ENCODE measurements at regions not wholly inside any gene's neighbourhood (a gene's known extent, or its start where the extent isn't known, plus 50 kb on each side); places are given as distances from the start of the nearest gene placed in this dataset.

DNA sequence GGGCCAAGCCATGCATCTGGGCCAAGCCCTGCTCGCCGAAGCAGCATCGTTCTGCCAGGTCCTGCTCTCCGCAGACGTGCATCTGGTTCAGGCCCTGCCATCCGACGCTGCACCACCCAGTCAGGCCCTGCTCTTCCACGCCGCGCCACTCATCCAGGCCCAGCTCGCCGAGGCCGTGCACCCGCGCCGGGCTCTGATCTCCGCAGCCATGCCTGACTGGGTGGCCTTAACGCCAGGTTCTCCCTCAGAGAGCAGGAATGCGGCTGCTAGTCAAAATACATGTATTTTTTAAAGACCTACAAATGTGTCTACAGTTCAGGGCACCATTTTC lies 891.1 kb upstream of the CTNND2 start:
- TF ChIP-seq, protein P1, sequence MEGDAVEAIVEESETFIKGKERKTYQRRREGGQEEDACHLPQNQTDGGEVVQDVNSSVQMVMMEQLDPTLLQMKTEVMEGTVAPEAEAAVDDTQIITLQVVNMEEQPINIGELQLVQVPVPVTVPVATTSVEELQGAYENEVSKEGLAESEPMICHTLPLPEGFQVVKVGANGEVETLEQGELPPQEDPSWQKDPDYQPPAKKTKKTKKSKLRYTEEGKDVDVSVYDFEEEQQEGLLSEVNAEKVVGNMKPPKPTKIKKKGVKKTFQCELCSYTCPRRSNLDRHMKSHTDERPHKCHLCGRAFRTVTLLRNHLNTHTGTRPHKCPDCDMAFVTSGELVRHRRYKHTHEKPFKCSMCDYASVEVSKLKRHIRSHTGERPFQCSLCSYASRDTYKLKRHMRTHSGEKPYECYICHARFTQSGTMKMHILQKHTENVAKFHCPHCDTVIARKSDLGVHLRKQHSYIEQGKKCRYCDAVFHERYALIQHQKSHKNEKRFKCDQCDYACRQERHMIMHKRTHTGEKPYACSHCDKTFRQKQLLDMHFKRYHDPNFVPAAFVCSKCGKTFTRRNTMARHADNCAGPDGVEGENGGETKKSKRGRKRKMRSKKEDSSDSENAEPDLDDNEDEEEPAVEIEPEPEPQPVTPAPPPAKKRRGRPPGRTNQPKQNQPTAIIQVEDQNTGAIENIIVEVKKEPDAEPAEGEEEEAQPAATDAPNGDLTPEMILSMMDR (tag by site-specific recombination; IDR thresholded peaks at IDR 0.05), result no peak
- TF ChIP-seq ZNF561 (tag by site-specific recombination; IDR thresholded peaks at IDR 0.05; ENCODE audit: borderline replicate concordance) (no peak), MEIS1 (CRISPR knock-in tag; IDR thresholded peaks at IDR 0.05; ENCODE audit: borderline replicate concordance) (no peak), SP2 (tag by site-specific recombination; IDR thresholded peaks at IDR 0.05) (no peak), YY1 (tag by site-specific recombination; IDR thresholded peaks at IDR 0.05) (no peak), ZNF626 (tag by site-specific recombination; IDR thresholded peaks at IDR 0.05) (no peak), ZNF785 (tag by site-specific recombination; IDR thresholded peaks at IDR 0.05) (no peak), ZBTB48 (tag by site-specific recombination; IDR thresholded peaks at IDR 0.05) (no peak), ZNF138 (tag by site-specific recombination; IDR thresholded peaks at IDR 0.05; ENCODE audit: borderline replicate concordance) (no peak)
- TF ChIP-seq, protein P2, sequence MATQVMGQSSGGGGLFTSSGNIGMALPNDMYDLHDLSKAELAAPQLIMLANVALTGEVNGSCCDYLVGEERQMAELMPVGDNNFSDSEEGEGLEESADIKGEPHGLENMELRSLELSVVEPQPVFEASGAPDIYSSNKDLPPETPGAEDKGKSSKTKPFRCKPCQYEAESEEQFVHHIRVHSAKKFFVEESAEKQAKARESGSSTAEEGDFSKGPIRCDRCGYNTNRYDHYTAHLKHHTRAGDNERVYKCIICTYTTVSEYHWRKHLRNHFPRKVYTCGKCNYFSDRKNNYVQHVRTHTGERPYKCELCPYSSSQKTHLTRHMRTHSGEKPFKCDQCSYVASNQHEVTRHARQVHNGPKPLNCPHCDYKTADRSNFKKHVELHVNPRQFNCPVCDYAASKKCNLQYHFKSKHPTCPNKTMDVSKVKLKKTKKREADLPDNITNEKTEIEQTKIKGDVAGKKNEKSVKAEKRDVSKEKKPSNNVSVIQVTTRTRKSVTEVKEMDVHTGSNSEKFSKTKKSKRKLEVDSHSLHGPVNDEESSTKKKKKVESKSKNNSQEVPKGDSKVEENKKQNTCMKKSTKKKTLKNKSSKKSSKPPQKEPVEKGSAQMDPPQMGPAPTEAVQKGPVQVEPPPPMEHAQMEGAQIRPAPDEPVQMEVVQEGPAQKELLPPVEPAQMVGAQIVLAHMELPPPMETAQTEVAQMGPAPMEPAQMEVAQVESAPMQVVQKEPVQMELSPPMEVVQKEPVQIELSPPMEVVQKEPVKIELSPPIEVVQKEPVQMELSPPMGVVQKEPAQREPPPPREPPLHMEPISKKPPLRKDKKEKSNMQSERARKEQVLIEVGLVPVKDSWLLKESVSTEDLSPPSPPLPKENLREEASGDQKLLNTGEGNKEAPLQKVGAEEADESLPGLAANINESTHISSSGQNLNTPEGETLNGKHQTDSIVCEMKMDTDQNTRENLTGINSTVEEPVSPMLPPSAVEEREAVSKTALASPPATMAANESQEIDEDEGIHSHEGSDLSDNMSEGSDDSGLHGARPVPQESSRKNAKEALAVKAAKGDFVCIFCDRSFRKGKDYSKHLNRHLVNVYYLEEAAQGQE (tag by site-specific recombination; IDR thresholded peaks at IDR 0.05), result no peak
- TF ChIP-seq, protein P3, sequence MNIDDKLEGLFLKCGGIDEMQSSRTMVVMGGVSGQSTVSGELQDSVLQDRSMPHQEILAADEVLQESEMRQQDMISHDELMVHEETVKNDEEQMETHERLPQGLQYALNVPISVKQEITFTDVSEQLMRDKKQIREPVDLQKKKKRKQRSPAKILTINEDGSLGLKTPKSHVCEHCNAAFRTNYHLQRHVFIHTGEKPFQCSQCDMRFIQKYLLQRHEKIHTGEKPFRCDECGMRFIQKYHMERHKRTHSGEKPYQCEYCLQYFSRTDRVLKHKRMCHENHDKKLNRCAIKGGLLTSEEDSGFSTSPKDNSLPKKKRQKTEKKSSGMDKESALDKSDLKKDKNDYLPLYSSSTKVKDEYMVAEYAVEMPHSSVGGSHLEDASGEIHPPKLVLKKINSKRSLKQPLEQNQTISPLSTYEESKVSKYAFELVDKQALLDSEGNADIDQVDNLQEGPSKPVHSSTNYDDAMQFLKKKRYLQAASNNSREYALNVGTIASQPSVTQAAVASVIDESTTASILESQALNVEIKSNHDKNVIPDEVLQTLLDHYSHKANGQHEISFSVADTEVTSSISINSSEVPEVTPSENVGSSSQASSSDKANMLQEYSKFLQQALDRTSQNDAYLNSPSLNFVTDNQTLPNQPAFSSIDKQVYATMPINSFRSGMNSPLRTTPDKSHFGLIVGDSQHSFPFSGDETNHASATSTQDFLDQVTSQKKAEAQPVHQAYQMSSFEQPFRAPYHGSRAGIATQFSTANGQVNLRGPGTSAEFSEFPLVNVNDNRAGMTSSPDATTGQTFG (tag by site-specific recombination; IDR thresholded peaks at IDR 0.05; ENCODE audit: borderline replicate concordance), result no peak
